Motor neuron (in vitro differentiated cells): ENCODE measurements at regions not wholly inside any gene's neighbourhood (a gene's known extent, or its start where the extent isn't known, plus 50 kb on each side); places are given as distances from the start of the nearest gene placed in this dataset.
"Not testable (repeated sequence)": the region's sequence is repeated elsewhere in the genome, so short reads cannot be mapped to it uniquely, and the experiment has no call there.

Experiments
- ATAC-seq, 8 experiments: fragments of 200-7000 bp; cut with Tn5 transposase; replicated peaks in 6 of 8; 2 replicates each; pipeline ENCODE4 v1.8.0; 2021; ENCODE audit warnings: mild to moderate bottlenecking in 8 of 8, moderate library complexity in 8 of 8
- H3K27ac ChIP-seq, 2 donors: fragments of 250-450 bp; sonication (Bioruptor Pico); 2 replicates each; pipeline ENCODE4 v1.9.0; 2021; ENCODE audit warnings: antibody characterized with exemption in 2 of 2, mild to moderate bottlenecking in 2 of 2, moderate library complexity in 1 of 2
- H3K4me1 ChIP-seq, 2 donors: fragments of 250-450 bp; sonication (Bioruptor Pico); replicated peaks in 1 of 2; 2 replicates each; pipeline ENCODE4 v1.6.1; 2021; ENCODE audit warnings: antibody characterized with exemption in 2 of 2, mild to moderate bottlenecking in 2 of 2, moderate library complexity in 1 of 2
- H3K4me3 ChIP-seq, 5 donors: fragments of 250-450 bp; sonication (Bioruptor Pico); 2 replicates each; pipeline ENCODE4 v1.9.0; 2021; ENCODE audit warnings: antibody characterized with exemption in 5 of 5, mild to moderate bottlenecking in 5 of 5, moderate library complexity in 4 of 5
- WGBS, 10 experiments: fragments of 450-650 bp; shearing (Covaris generic); methylation state at CpG; one replicate each; pipeline ENCODE4 v1.0.0; 2022; 5-methylcytosine and 5-hydroxymethylcytosine counted together
- in situ Hi-C, 9 experiments: fragments of 400-800 bp; cut with MboI; loops; one replicate each; pipeline ENCODE4 v1.15.0; 2021; ENCODE audit warnings: low sequenced_read_pairs in 9 of 9, low pct_unique_long_range_greater_than_20kb in 2 of 9; ENCODE audit not compliant: unreplicated experiment in 9 of 9

- no peaks in the 10 kb centered on the region for H3K4me1 ChIP-seq
- H3K27ac ChIP-seq: no peak overlapping the region
- H3K4me3 ChIP-seq: no peak overlapping the region
- 57 to 100% (median 85%) methylated on average over 1 to 3 of the region's 3 CpGs; no CpG with 5 or more reads in 2 of the 10 experiments for WGBS, 10 experiments
- in situ Hi-C loops: loop anchor here in 3 of 9 experiments (25.0 kb wide), 1 partner anchor 559 kb away; no protein-coding TSS in a partner anchor
- ATAC-seq: no peak
These were observed 102.5 kb upstream of the AKAP13 start for GRCh38 chr15:85277847-85278370.

GRCh38 chr15:85280203-85280602 is 100.2 kb upstream of the AKAP13 start:
- 68 to 94% (median 81%) methylated on average over 1 to 6 of the region's 6 CpGs for WGBS, 10 experiments
- ATAC-seq: no peak
- no peaks in the 10 kb centered on the region for H3K4me1 ChIP-seq
- no peak overlapping the region for H3K4me3 ChIP-seq
- in situ Hi-C loops: loop anchor here in 3 of 9 experiments (25.0 kb wide), 1 partner anchor 557 kb away; no protein-coding TSS in a partner anchor
- H3K27ac ChIP-seq: no peak overlapping the region

- no peak overlapping the region for H3K27ac ChIP-seq
- no peak overlapping the region for H3K4me3 ChIP-seq
- WGBS, 10 experiments: 17 to 90% (median 62%) methylated on average over 2 to 3 of the region's 7 CpGs; no CpG with 5 or more reads in 4 of the 10 experiments
- in situ Hi-C loops: loop anchor here in 3 of 9 experiments (25.0 kb wide), 1 partner anchor 556 kb away; no protein-coding TSS in a partner anchor
- H3K4me1 ChIP-seq: no peaks in the 10 kb centered on the region
- peak in 2 of 8 experiments; percentile 72 for ATAC-seq
These were observed 99.0 kb upstream of the AKAP13 start for GRCh38 chr15:85281293-85281882.

- 48 to 90% (median 80%) methylated on average over 1 to 9 of the region's 11 CpGs; no CpG with 5 or more reads in 1 of the 10 experiments for WGBS, 10 experiments
- in situ Hi-C loops: loop anchor here in 3 of 9 experiments (25.0 kb wide), 1 partner anchor 555 kb away; no protein-coding TSS in a partner anchor
- peak in 1 of 8 experiments; percentile 62 for ATAC-seq
These were observed 97.8 kb upstream of the AKAP13 start for GRCh38 chr15:85282504-85283115.

DNA sequence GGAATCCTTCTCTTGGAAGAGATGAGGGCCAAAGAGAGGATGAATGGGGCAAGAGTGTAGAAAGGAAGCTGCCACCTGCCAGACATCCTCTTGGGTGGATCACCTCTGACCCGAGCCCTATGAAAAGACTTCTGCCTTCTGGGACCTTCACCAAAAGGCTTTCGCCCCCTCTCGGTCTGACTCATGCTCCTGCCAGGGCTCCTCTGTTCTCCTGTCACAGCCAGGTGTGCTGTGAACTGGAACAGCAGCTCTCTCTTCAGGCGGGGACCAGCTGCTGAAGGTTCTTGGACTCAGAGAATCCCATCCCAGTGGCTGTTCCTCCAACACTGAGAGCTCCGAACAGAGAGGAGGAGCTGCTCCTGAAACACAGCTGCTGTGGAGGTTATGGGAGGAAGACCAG is 96.6 kb upstream of the AKAP13 start:
- not testable (repeated sequence) for H3K4me3 ChIP-seq, H3K27ac ChIP-seq, ATAC-seq, H3K4me1 ChIP-seq
- in situ Hi-C loops: loop anchor here in 3 of 9 experiments (25.0 kb wide), 1 partner anchor 553 kb away; no protein-coding TSS in a partner anchor
- WGBS, 10 experiments: 80 to 100% (median 83%) methylated on average over 1 to 2 of the region's 5 CpGs; no CpG with 5 or more reads in 7 of the 10 experiments

More at GRCh38 chr15:85282504-85283115, 97.8 kb upstream of the AKAP13 start:
- H3K4me1 ChIP-seq: no peaks in the 10 kb centered on the region
- no peak overlapping the region for H3K4me3 ChIP-seq
- no peak overlapping the region for H3K27ac ChIP-seq

DNA sequence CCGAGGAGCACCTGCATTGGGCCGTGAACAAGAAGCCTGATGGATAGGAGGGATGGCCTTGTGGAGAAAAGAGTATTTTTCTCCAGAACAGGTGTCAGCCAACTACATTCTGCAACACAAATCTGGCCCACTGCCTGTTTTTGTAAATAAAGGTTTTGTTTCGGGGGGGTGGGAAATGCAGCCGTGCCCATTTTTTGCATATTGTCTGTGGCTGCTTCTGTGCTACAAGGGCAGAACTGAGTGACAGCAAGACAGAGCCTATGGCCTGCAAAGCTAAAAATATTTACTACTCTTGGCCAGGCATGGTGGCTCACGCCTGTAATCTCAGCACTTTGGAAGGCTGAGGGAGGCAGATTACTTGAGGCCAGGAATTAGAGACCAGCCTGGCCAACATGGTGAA is 95.9 kb upstream of the AKAP13 start:
- WGBS, 10 experiments: 53 to 100% (median 89%) methylated on average over 2 to 4 of the region's 5 CpGs; no CpG with 5 or more reads in 3 of the 10 experiments
- H3K27ac ChIP-seq: no peak overlapping the region
- no peak overlapping the region for H3K4me3 ChIP-seq
- ATAC-seq: no peak
- no peaks in the 10 kb centered on the region for H3K4me1 ChIP-seq
- in situ Hi-C loops: loop anchor here in 3 of 9 experiments (25.0 kb wide), 1 partner anchor 553 kb away; no protein-coding TSS in a partner anchor

- ATAC-seq: peak in 4 of 8 experiments; percentile 30 to 68 (median 52)
- in situ Hi-C loops: loop anchor here in 3 of 9 experiments (25.0 kb wide), 1 partner anchor 547 kb away; no protein-coding TSS in a partner anchor
- H3K4me3 ChIP-seq: no peak overlapping the region
- H3K27ac ChIP-seq: no peak overlapping the region
- H3K4me1 ChIP-seq: no peaks in the 10 kb centered on the region
- WGBS, 10 experiments: 6 to 54% (median 22%) methylated on average over 3 to 6 of the region's 6 CpGs; no CpG with 5 or more reads in 1 of the 10 experiments
These were observed 90.6 kb upstream of the AKAP13 start for GRCh38 chr15:85289677-85290365.

- ATAC-seq, H3K4me1 ChIP-seq, H3K4me3 ChIP-seq, H3K27ac ChIP-seq: not testable (repeated sequence)
- 80 to 100% (median 91%) methylated on average over 1 to 5 of the region's 5 CpGs; no CpG with 5 or more reads in 2 of the 10 experiments for WGBS, 10 experiments
- in situ Hi-C loops: loop anchor here in 3 of 9 experiments (25.0 kb wide), 1 partner anchor 545 kb away; no protein-coding TSS in a partner anchor
These were observed 87.8 kb upstream of the AKAP13 start for GRCh38 chr15:85292583-85292982.

GRCh38 chr15:85296615-85297402 is 83.6 kb upstream of the AKAP13 start:
- no peak overlapping the region for H3K4me3 ChIP-seq
- WGBS, 10 experiments: 15 to 74% (median 31%) methylated on average over 2 to 13 of the region's 14 CpGs
- in situ Hi-C loops: loop anchor here in 3 of 9 experiments (25.0 kb wide), 1 partner anchor 540 kb away; no protein-coding TSS in a partner anchor

DNA sequence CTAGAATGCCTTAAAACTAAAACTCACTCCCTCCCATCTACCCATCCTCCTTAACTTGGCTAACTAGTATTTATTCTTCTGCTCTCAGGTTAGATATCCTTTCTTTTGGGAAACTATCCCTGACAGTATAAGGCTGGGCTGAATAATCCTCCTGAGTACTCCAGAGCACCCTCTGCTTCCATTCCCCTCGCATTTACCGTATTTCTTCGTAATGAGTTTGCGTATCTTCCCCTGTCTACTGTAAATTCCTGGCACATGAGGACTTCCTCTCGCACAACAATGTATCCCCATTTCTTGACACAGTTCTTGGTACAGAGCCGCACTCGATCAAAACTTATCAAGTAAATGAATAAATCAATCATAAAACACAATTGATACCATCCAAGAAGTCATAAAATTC is 82.9 kb upstream of the AKAP13 start:
- no peak overlapping the region for H3K27ac ChIP-seq
- in situ Hi-C loops: loop anchor here in 3 of 9 experiments (25.0 kb wide), 1 partner anchor 540 kb away; no protein-coding TSS in a partner anchor
- no peak for ATAC-seq
- no peak overlapping the region for H3K4me3 ChIP-seq
- WGBS, 10 experiments: 60 to 100% (median 96%) methylated on average over 1 to 7 of the region's 7 CpGs
- H3K4me1 ChIP-seq: peaks cover 0 to 2% of the 10 kb centered on the region in 2 donors

More at GRCh38 chr15:85296615-85297402, 83.6 kb upstream of the AKAP13 start:
- peak; percentile 96 to 100 (median 98) for ATAC-seq
- H3K4me1 ChIP-seq: peaks cover 0 to 2% of the 10 kb centered on the region in 2 donors
- no peak overlapping the region for H3K27ac ChIP-seq

DNA sequence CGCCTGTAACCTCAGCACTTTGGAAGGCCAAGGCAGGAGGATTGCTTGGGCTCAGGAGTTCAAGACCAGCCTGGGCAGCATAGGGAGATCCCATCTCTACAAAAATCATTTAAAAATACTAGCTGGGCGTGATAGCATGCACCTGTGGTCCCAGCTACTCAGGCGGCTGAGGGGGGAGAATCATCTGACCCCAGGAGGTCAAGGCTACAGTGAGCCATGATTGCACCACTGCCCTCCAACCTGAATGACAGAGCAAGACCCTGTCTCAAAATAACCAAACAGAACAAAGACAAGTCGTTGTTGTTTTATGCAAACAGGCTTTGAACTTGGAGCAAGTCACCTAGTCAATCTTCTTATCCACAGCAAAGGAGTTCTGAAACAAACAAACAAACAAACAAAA is 82.0 kb upstream of the AKAP13 start:
- Histone ChIP-seq H3K4me1 (peaks cover 0 to 2% of the 10 kb centered on the region in 2 donors), H3K27ac (no peak overlapping the region), H3K4me3 (no peak overlapping the region)
- no peak for ATAC-seq
- in situ Hi-C loops: loop anchor here in 3 of 9 experiments (25.0 kb wide), 1 partner anchor 539 kb away; no protein-coding TSS in a partner anchor
- 74 to 100% (median 83%) methylated on average over 1 to 4 of the region's 4 CpGs; no CpG with 5 or more reads in 3 of the 10 experiments for WGBS, 10 experiments
